MCF 10A (cell line): ENCODE measurements at regions not wholly inside any gene's neighbourhood (a gene's known extent, or its start where the extent isn't known, plus 50 kb on each side); places are given as distances from the start of the nearest gene placed in this dataset.

Experiments used
- BruUV-seq: library from RNA; stranded (reverse); fragments of 400-500 nt; replicated peaks from 2 replicates; lab custom pipeline; 2021; lab: Mats Ljungman, UMichigan
- CTCF ChIA-PET: fragments of 300-600 bp; sonication (Branson Sonifier 250); formaldehyde crosslinking; extraction: SDS; loops from one replicate; lab custom pipeline; 2021; ENCODE audit warnings: antibody characterized with exemption, inconsistent platforms; lab: Yijun Ruan, JAX
- POLR2A ChIA-PET: fragments of 300-600, 350-650 bp; sonication (Branson Sonifier 250); formaldehyde crosslinking; extraction: SDS; loops from one replicate; lab custom pipeline; 2020; ENCODE audit warnings: antibody characterized with exemption, inconsistent platforms; lab: Yijun Ruan, JAX
- DNase-seq: peaks from one replicate; pipeline ENCODE4 v3.0.0-alpha.2; 2018; ENCODE audit not compliant: unreplicated experiment
- H3K27ac Mint-ChIP-seq: one replicate; pipeline ENCODE4 v1.8.0; 2022; ENCODE audit warnings: mild to moderate bottlenecking, low read depth, mixed read lengths; ENCODE audit not compliant: unreplicated experiment
- H3K27me3 Mint-ChIP-seq: one replicate; pipeline ENCODE4 v1.8.0; 2022; ENCODE audit warnings: mixed read lengths; ENCODE audit not compliant: insufficient read depth, unreplicated experiment
- H3K36me3 Mint-ChIP-seq: one replicate; pipeline ENCODE4 v1.8.0; 2022; ENCODE audit warnings: mild to moderate bottlenecking, moderate library complexity, mixed read lengths; ENCODE audit not compliant: insufficient read depth, unreplicated experiment
- H3K4me1 Mint-ChIP-seq: one replicate; pipeline ENCODE4 v1.8.0; 2022; ENCODE audit warnings: mixed read lengths; ENCODE audit not compliant: insufficient read depth, unreplicated experiment
- H3K4me3 Mint-ChIP-seq: one replicate; pipeline ENCODE4 v1.8.0; 2022; ENCODE audit warnings: mild to moderate bottlenecking, moderate library complexity, mixed read lengths; ENCODE audit not compliant: unreplicated experiment
- H3K9me3 Mint-ChIP-seq: one replicate; pipeline ENCODE4 v1.8.0; 2022; ENCODE audit warnings: mixed read lengths; ENCODE audit not compliant: unreplicated experiment
- intact Hi-C: fragments of 100-400 bp; cut with micrococcal nuclease; formaldehyde crosslinking; loops from 2 replicates; pipeline ENCODE4 v1.14.1; 2022
- TF ChIP-seq, protein P1 (sequence below): fragments of 200-600 bp; IDR thresholded peaks from one replicate; pipeline ENCODE4 v1.8.0; 2022; ENCODE audit warnings: antibody characterized with exemption, mild to moderate bottlenecking; ENCODE audit not compliant: unreplicated experiment

DNA sequence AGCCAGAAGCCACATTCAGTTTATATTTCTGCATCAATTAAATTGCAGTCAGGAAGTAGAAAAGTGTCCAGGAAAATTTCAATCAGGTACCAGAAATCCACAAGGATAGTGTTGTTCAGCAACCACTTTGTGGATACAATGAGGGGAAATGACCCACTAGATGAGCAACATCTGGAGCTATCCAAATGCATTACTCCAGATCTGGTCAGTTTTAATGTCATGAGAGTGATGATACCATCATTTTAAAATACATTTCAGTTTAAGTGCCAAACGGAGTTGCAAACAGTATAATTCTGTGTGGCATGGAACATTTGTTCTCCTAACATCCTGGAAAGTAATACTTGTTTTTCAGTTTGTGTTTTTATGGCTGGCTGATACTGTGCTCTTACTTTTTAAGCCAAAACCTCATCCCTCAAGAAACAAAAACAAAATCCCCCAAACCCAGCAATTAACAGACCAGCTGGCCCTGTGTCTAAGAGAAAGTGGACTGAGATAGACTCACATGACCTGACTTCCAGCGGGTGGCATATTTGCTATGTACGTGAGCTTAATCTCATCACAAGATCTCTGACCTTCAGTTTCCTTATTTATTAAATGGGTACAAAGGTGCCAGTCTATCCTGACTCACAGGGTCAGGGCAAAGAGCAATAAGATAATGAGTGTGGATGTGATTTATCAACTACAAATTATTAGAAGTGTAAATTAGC is 58.8 kb upstream of the CNKSR3 start:
- ChIA-PET CTCF (interaction anchor here (0.7 to 1.0 kb wide), 2 partner anchors 10 to 71 kb away, joined by 3 read pairs; no protein-coding TSS in a partner anchor), POLR2A (interaction anchor here (1.4 kb wide), 1 partner anchor 27 kb away, joined by 3 read pairs; no protein-coding TSS in a partner anchor)
- Mint-ChIP-seq H3K4me1 (no peaks in the 10 kb centered on the region), H3K27me3 (no peaks in the 10 kb centered on the region), H3K36me3 (no peaks in the 10 kb centered on the region), H3K9me3 (no peaks in the 10 kb centered on the region), H3K27ac (no peak overlapping the region), H3K4me3 (no peak overlapping the region)
- TF ChIP-seq, protein P1, sequence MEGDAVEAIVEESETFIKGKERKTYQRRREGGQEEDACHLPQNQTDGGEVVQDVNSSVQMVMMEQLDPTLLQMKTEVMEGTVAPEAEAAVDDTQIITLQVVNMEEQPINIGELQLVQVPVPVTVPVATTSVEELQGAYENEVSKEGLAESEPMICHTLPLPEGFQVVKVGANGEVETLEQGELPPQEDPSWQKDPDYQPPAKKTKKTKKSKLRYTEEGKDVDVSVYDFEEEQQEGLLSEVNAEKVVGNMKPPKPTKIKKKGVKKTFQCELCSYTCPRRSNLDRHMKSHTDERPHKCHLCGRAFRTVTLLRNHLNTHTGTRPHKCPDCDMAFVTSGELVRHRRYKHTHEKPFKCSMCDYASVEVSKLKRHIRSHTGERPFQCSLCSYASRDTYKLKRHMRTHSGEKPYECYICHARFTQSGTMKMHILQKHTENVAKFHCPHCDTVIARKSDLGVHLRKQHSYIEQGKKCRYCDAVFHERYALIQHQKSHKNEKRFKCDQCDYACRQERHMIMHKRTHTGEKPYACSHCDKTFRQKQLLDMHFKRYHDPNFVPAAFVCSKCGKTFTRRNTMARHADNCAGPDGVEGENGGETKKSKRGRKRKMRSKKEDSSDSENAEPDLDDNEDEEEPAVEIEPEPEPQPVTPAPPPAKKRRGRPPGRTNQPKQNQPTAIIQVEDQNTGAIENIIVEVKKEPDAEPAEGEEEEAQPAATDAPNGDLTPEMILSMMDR = no peak
- no TSS peak for BruUV-seq
- no peak for DNase-seq
- intact Hi-C loops = no loop called here

DNA sequence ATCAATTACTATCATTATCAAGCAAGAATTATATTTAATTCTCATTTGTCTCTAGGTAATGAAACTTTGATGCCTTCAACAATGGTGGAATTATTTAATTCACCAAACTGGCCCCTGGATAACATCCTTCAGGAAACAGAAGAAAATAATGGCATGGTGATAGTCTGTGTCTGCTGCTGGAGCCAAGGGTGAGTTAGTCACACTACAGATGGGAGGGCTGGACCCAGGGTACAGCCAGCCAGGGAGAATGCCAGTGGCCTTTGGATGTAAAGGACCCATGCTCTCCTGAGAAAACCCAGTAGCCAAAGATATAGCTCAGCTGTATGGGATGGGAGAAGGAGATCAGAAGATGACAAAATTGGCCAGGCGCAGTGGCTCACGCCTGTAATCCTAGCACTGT is 60.0 kb upstream of the CNKSR3 start:
- Mint-ChIP-seq H3K36me3 (no peaks in the 10 kb centered on the region), H3K27ac (no peak overlapping the region), H3K4me3 (no peak overlapping the region), H3K4me1 (no peaks in the 10 kb centered on the region), H3K27me3 (no peaks in the 10 kb centered on the region), H3K9me3 (no peaks in the 10 kb centered on the region)
- TF ChIP-seq, protein P1 = no peak
- CTCF ChIA-PET = no interaction called here
- intact Hi-C loops = no loop called here
- DNase-seq = no peak
- POLR2A ChIA-PET = no interaction called here
- no TSS peak for BruUV-seq

DNA sequence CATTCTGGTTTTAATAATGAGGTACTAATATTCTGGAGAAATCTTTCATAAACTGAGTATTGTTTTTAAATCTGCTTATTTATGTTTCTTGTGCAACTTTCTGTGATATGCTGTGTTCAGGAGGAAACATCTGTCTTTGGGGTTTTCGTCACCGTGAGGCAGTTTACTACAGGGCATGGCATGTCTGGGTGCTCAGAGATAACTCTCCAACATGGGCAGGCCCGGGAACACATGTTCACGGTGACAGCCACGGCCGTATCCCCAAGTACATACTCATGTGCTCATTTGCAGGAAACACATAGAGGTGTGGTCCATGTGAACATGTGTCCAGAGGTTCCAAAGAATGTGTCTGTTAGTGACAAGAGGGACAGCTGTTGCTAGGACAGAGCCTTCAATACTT is 62.1 kb upstream of the CNKSR3 start:
- no peak for DNase-seq
- Mint-ChIP-seq H3K9me3 (no peaks in the 10 kb centered on the region), H3K4me3 (no peak overlapping the region), H3K36me3 (no peaks in the 10 kb centered on the region), H3K4me1 (no peaks in the 10 kb centered on the region), H3K27ac (no peak overlapping the region), H3K27me3 (no peaks in the 10 kb centered on the region)
- TF ChIP-seq, protein P1 = no peak
- POLR2A ChIA-PET = interaction anchor here (0.8 kb wide), 1 partner anchor 16 kb away, joined by 3 read pairs; no protein-coding TSS in a partner anchor
- CTCF ChIA-PET = interaction anchor here (0.6 kb wide), 1 partner anchor 597 kb away, joined by 4 read pairs; no protein-coding TSS in a partner anchor
- BruUV-seq = no TSS peak
- intact Hi-C loops = no loop called here

DNA sequence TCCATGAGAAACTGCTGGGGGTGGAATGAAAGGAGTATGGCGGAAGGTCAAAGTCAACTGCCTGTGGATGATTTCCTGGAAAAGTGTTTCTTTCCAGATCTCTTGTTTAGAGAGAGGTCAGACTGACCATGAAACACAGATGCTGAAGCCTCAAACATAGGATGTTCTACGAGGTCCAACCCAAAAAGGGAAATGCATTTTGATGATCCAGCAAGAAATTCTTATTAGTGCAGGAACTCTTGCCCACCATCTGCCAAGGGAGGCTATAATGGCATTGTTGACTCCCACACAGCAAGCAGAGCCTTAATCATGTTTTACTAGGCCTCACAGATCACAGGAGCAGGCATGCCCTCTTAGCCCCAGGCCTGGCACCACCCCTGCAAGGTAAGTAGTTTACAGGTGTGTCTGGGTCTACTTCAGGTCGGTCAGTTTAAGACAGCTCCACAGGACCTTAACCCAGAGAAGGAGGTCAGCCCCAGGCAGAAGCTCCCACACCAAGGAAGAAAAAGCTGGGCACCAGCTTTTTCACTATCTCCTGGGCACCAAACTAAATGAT is 67.6 kb upstream of the CNKSR3 start:
- POLR2A ChIA-PET = no interaction called here
- H3K9me3 Mint-ChIP-seq = peaks cover 17% of the 10 kb centered on the region
- no peaks in the 10 kb centered on the region for H3K36me3 Mint-ChIP-seq
- H3K27ac Mint-ChIP-seq = no peak overlapping the region
- no TSS peak for BruUV-seq
- CTCF ChIA-PET = no interaction called here
- no peaks in the 10 kb centered on the region for H3K4me1 Mint-ChIP-seq
- TF ChIP-seq, protein P1 = no peak
- intact Hi-C loops = no loop called here
- no peak overlapping the region for H3K4me3 Mint-ChIP-seq
- no peaks in the 10 kb centered on the region for H3K27me3 Mint-ChIP-seq
- DNase-seq = no peak
